ENCODE measurements at regions not wholly inside any gene's neighbourhood (a gene's known extent, or its start where the extent isn't known, plus 50 kb on each side); places are given as distances from the start of the nearest gene placed in this dataset.

DNA sequence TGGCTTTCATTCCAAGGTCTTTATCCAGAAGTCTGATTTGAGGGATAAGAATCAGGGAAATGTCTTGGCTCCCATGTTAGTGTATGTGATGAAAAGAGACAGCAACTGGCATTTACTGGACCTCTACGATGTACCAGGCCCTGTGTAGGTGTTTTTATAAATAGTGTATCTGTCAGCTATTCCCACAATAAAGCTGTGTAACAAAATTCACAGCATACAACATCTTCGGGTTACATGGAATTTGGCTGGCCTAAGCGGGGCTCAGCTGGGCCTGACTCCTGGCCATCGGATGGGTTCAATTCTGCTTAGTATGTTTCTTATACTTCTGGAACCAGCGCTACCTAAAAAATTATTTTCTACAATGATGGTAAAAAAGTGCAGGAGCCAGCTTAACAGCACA, 128.2 kb downstream of the SNX5 start:
- no peak overlapping the region for H3K4ac ChIP-seq (replicated peaks; ENCODE audit: insufficient read length, low read depth, low read length)
- H2BK15ac ChIP-seq (ENCODE audit: low read length), result no peak overlapping the region
- H2BK20ac ChIP-seq (ENCODE audit: low read length), result no peak overlapping the region
- no peak overlapping the region for H2BK5ac ChIP-seq (ENCODE audit: low read depth, low read length)
- H4K91ac ChIP-seq (replicated peaks; ENCODE audit: insufficient read length, low read length), result no peak overlapping the region
- no peak overlapping the region for H2BK120ac ChIP-seq (replicated peaks; ENCODE audit: low read depth, low read length)
- POLR2A ChIA-PET (ENCODE audit: partially characterized antibody), result interaction anchor here (1.1 kb wide), 1 partner anchor 14 kb away, joined by 3 read pairs; no protein-coding TSS in a partner anchor
- H3K79me1 ChIP-seq (ENCODE audit: low read depth, low read length), result no peaks in the 10 kb centered on the region
- CTCF ChIA-PET (ENCODE audit: partially characterized antibody), result interaction anchor here (0.6 to 1.2 kb wide), 5 partner anchors 10 to 88 kb away, joined by 3 to 6 read pairs (median 3); no protein-coding TSS in a partner anchor
- no peak overlapping the region for H3K56ac ChIP-seq (replicated peaks; ENCODE audit: insufficient read length, low read depth, low read length)
- H3K23me2 ChIP-seq (ENCODE audit: low read depth, low read length), result no peaks in the 10 kb centered on the region
- H3K18ac ChIP-seq (ENCODE audit: extremely low read depth, low read length), result no peak overlapping the region
- no peak overlapping the region for H3K27ac ChIP-seq (ENCODE audit: low read depth, low read length)
- no peak overlapping the region for H2BK12ac ChIP-seq (ENCODE audit: low read depth, low read length)
- no peak overlapping the region for H2AK5ac ChIP-seq (ENCODE audit: low read depth, low read length)
- H3K9ac ChIP-seq (replicated peaks in 1 of 4; ENCODE audit: extremely low read depth in 1 of 4, low read depth in 3 of 4, low read length in 3 of 4), result no peak overlapping the region
- no peaks in the 10 kb centered on the region for H3K27me3 ChIP-seq (replicated peaks in 1 of 4; ENCODE audit: control insufficient read depth in 3 of 4, extremely low read depth in 1 of 4, insufficient read depth in 3 of 4, low read length in 3 of 4)
- H2AFZ ChIP-seq (ENCODE audit: low read length), result no peak overlapping the region
- TF ChIP-seq SUZ12 (IDR thresholded peaks at IDR 0.05; ENCODE audit: low read length) (no peak), SIRT6 (IDR thresholded peaks at IDR 0.05; ENCODE audit: low read length) (no peak), ASH2L (IDR thresholded peaks at IDR 0.05; ENCODE audit: low read length) (no peak), SP1 (IDR thresholded peaks at IDR 0.05; ENCODE audit: low read depth, low read length) (no peak)
- no peak overlapping the region for H4K5ac ChIP-seq (ENCODE audit: insufficient read length, low read depth, low read length)
- WGBS, 2 experiments (ENCODE audit: extremely low coverage in 1 of 2, insufficient coverage in 1 of 2, insufficient read length in 1 of 2, insufficient replicate concordance in 2 of 2, low coverage in 1 of 2, low lambda C conversion rate in 2 of 2, missing lambda C conversion rate in 1 of 2), result 85% methylated on average over 5 of the region's 5 CpGs; no CpG with 5 or more reads in 1 of the 2 experiments
- no peaks in the 10 kb centered on the region for H3K79me2 ChIP-seq (ENCODE audit: control insufficient read depth in 1 of 2, insufficient read depth in 2 of 2, low read length in 2 of 2)
- FAIRE-seq (no peak), DNase-seq (ENCODE audit: low read depth in 1 of 2, low spot score in 2 of 2) (no peak)
- H3K36me3 ChIP-seq (ENCODE audit: control insufficient read depth in 2 of 4, insufficient read depth in 4 of 4, low read length in 3 of 4), result no peaks in the 10 kb centered on the region
- no peaks in the 10 kb centered on the region for H4K20me1 ChIP-seq (replicated peaks in 1 of 2; ENCODE audit: control insufficient read depth in 1 of 2, insufficient read depth in 2 of 2, low read length in 2 of 2)
- no peak overlapping the region for H4K8ac ChIP-seq (ENCODE audit: extremely low read depth, insufficient read depth, low read length)
- no peak overlapping the region for H3K4me2 ChIP-seq (ENCODE audit: insufficient read depth in 1 of 2, low read depth in 2 of 2, low read length in 2 of 2)
- H3K9me3 ChIP-seq (ENCODE audit: insufficient read depth in 2 of 2, low read depth in 1 of 2, low read length in 1 of 2), result no peaks in the 10 kb centered on the region; a peak in 1 of 4 replicates
- no peak overlapping the region for H3K23ac ChIP-seq (ENCODE audit: insufficient read length)
- H3K14ac ChIP-seq (ENCODE audit: insufficient read length), result no peak overlapping the region
- H3K4me1 ChIP-seq (replicated peaks in 1 of 4; ENCODE audit: control insufficient read depth in 3 of 4, insufficient read depth in 4 of 4, low read length in 3 of 4), result peaks cover 0 to 15% (median 2%) of the 10 kb centered on the region in 4 experiments; a peak in 4 of 7 replicates
- no peak overlapping the region for H3K4me3 ChIP-seq (ENCODE audit: extremely low read depth in 1 of 4, insufficient read depth in 2 of 4, low read depth in 3 of 4, low read length in 4 of 4)

Measured in H1 (cell line).